IMR-90 (cell line): ENCODE measurements at regions not wholly inside any gene's neighbourhood (a gene's known extent, or its start where the extent isn't known, plus 50 kb on each side); places are given as distances from the start of the nearest gene placed in this dataset.

Experiments
- BHLHE40 ChIP-seq: fragments of 150-350 bp; IDR thresholded peaks from 2 replicates; pipeline ENCODE4 v1.6.1; 2016; ENCODE audit warnings: mild to moderate bottlenecking, low read depth, low read length
- CTCF ChIP-seq: conservative IDR thresholded peaks from 2 replicates; pipeline ENCODE4 v1.5.1; 2012; ENCODE audit warnings: mild to moderate bottlenecking, low read depth, low read length, improper control_type of control experiment
- POLR2A ChIP-seq: IDR thresholded peaks from 2 replicates; pipeline ENCODE4 v1.6.1; 2012; ENCODE audit warnings: mild to moderate bottlenecking, low read depth, low read length

GRCh38 chr9:80223897-80224296, 652.1 kb downstream of the TLE4 start:
- TF ChIP-seq CTCF, result no peak
- no peak for TF ChIP-seq BHLHE40
- no peak for TF ChIP-seq POLR2A
